GM23248 (cell line): ENCODE measurements at regions not wholly inside any gene's neighbourhood (a gene's known extent, or its start where the extent isn't known, plus 50 kb on each side); places are given as distances from the start of the nearest gene placed in this dataset.

Experiments used
- DNase-seq: peaks from one replicate; pipeline ENCODE4 v3.0.0-alpha.2; 2015
- H2AFZ ChIP-seq: fragments of 200-600 bp; sonication (generic); 2 replicates; pipeline ENCODE4 v1.6.1; 2016; ENCODE audit warnings: antibody characterized with exemption
- H3F3A ChIP-seq: fragments of 200-600 bp; sonication (generic); 2 replicates; pipeline ENCODE4 v1.6.1; 2016; ENCODE audit warnings: mild to moderate bottlenecking, antibody characterized with exemption, mixed run types; ENCODE audit not compliant: insufficient read depth
- H3K27ac ChIP-seq: fragments of 200-600 bp; sonication (generic); 2 replicates; pipeline ENCODE4 v1.5.1; 2016; ENCODE audit warnings: mild to moderate bottlenecking
- H3K27me3 ChIP-seq: fragments of 200-600 bp; sonication (generic); replicated peaks from 2 replicates; pipeline ENCODE4 v1.6.1; 2016; ENCODE audit warnings: mild to moderate bottlenecking; ENCODE audit not compliant: insufficient read depth
- H3K36me3 ChIP-seq: fragments of 200-600 bp; sonication (generic); 2 replicates; pipeline ENCODE4 v1.6.1; 2016; ENCODE audit warnings: low read depth, mild to moderate bottlenecking
- H3K4me1 ChIP-seq: fragments of 200-600 bp; sonication (generic); 2 replicates; pipeline ENCODE4 v1.6.1; 2016; ENCODE audit warnings: mild to moderate bottlenecking; ENCODE audit not compliant: insufficient read depth
- H3K4me2 ChIP-seq: fragments of 200-600 bp; sonication (generic); one replicate; pipeline ENCODE4 v1.6.1; 2016; ENCODE audit warnings: mild to moderate bottlenecking; ENCODE audit not compliant: unreplicated experiment
- H3K4me3 ChIP-seq: fragments of 200-600 bp; sonication (generic); 2 replicates; pipeline ENCODE4 v1.5.1; 2016; ENCODE audit warnings: mild to moderate bottlenecking
- H3K79me2 ChIP-seq: fragments of 200-600 bp; sonication (generic); 2 replicates; pipeline ENCODE4 v1.6.1; 2016; ENCODE audit warnings: mild to moderate bottlenecking; ENCODE audit not compliant: insufficient read depth
- H3K9ac ChIP-seq: fragments of 200-600 bp; sonication (generic); 2 replicates; pipeline ENCODE4 v1.6.1; 2016; ENCODE audit warnings: mild to moderate bottlenecking
- H3K9me2 ChIP-seq: fragments of 200-600 bp; sonication (generic); 2 replicates; pipeline ENCODE4 v1.6.1; 2016; ENCODE audit warnings: mixed run types, mild to moderate bottlenecking, moderate library complexity; ENCODE audit not compliant: insufficient read depth
- H3K9me3 ChIP-seq: fragments of 200-600 bp; sonication (generic); one replicate; pipeline ENCODE4 v1.6.1; 2017; ENCODE audit warnings: low read depth
- H4K20me1 ChIP-seq: fragments of 200-600 bp; sonication (generic); 2 replicates; pipeline ENCODE4 v1.6.0; 2016; ENCODE audit not compliant: insufficient read depth
- EZH2 ChIP-seq: fragments of 200-600 bp; sonication (generic); IDR thresholded peaks from 2 replicates; pipeline ENCODE4 v1.6.1; 2018; ENCODE audit warnings: antibody characterized with exemption, mild to moderate bottlenecking; ENCODE audit not compliant: insufficient read depth, poor library complexity, severe bottlenecking
- EZH2phosphoT487 ChIP-seq: fragments of 200-600 bp; sonication (generic); IDR thresholded peaks from 2 replicates; pipeline ENCODE4 v1.6.1; 2018; ENCODE audit warnings: antibody characterized with exemption, moderate library complexity, mild to moderate bottlenecking, low read depth; ENCODE audit not compliant: insufficient read depth
- WGBS, 2 experiments: methylation state at CpG; one replicate each; pipeline ENCODE4 v1.1.6; 2015 to 2017; ENCODE audit warnings: low lambda C conversion rate in 2 of 2, low coverage in 1 of 2; ENCODE audit errors: missing lambda C conversion rate in 2 of 2; 5-methylcytosine and 5-hydroxymethylcytosine counted together
- in situ Hi-C: fragments of 300-500 bp; cut with MboI; formaldehyde crosslinking; loops from 2 replicates; pipeline ENCODE4 v1.15.0; 2020

DNA sequence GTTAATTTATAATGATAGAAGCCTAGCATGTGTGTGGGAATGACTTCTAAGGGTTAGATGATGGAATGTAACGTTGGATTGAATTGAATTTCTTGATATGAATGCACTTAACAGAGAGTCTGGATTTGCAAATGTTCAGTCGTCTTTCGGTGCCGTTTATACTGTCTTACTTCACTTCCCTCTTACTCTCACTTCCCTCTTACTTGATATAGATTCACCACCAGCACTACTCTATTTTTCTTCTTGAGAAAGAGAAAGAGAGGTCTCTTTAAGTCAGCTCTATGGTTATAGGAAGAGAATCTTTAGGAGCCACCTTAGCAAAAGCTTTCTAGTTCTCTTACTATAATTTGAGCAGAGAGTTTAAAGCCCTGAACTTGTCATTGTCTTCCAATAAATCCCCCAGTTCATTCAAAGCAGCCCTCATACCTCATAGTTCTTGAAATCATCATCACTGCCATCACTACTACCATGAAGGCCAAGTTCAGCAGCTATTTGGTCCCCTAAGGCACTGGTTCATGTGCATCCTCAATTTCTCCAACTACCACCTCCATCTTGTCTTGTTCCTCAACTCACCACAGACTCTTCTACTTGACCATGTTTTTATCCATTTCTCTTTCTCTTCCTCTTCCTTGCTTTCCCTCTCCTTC lies 501.7 kb upstream of the TCF4 start:
- Histone ChIP-seq H3K4me2 (no peak overlapping the region), H2AFZ (no peak overlapping the region), H3K9me3 (no peaks in the 10 kb centered on the region), H3F3A (peaks cover 11% of the 10 kb centered on the region), H3K9me2 (0 out of 2 replicates have a peak, but pooled peaks cover 4% of the 10 kb centered on the region), H3K4me3 (no peak overlapping the region), H3K27me3 (no peaks in the 10 kb centered on the region), H3K27ac (no peak overlapping the region), H4K20me1 (no peaks in the 10 kb centered on the region), H3K36me3 (no peaks in the 10 kb centered on the region), H3K79me2 (no peaks in the 10 kb centered on the region), H3K4me1 (peaks cover 7% of the 10 kb centered on the region), H3K9ac (no peak overlapping the region)
- no peak for DNase-seq
- 90 to 94% methylated on average over 4 of the region's 4 CpGs for WGBS, 2 experiments
- TF ChIP-seq EZH2 (no peak), EZH2phosphoT487 (no peak)
- in situ Hi-C loops: no loop called here

DNA sequence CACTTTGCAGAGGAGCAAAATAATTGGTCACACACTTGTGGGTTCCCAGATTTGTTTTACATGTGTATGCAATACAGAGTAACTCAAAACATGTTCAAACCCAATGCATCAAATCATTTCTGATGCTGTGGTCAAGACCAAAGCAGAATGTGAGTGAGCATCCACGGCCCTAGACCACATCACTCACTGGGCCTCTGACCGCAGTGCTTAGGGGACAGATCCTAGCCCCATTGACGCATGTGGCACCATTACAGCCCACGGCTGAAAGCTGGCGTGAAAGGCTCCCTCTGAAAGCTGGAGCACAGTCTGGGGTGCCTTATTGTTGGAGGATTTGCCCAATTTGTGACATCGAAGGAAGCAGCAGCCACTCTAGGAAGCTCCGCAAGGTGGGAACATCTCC lies 498.8 kb upstream of the TCF4 start:
- peaks cover 11% of the 10 kb centered on the region for H3F3A ChIP-seq
- no peak overlapping the region for H3K9ac ChIP-seq

DNA sequence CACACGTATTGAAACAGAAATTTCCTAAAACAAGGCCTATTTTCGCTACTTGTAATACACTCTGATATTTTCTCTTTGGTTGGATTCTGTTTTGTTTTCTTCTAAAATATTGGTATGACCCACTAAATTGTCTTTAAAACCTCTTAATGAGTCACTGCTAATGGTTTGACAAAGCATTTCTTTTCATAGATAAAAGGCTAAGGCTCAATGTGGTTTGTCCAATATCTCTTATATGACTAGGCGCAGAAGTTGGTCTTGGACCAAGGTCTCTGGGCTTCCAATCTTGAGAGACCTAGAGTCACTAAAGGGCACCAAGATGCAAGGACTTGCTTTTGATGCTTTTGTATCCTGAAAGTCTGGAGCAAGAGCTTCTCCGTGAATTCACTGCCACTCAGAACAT lies 498.2 kb upstream of the TCF4 start:
- no peak overlapping the region for H3K27ac ChIP-seq
- no peaks in the 10 kb centered on the region for H3K9me2 ChIP-seq
- no peak overlapping the region for H2AFZ ChIP-seq
- TF ChIP-seq EZH2phosphoT487: no peak
- TF ChIP-seq EZH2: no peak
- no peak overlapping the region for H3K4me3 ChIP-seq
- peaks cover 11% of the 10 kb centered on the region for H3F3A ChIP-seq
- in situ Hi-C loops: no loop called here
- no peaks in the 10 kb centered on the region for H3K27me3 ChIP-seq
- no peaks in the 10 kb centered on the region for H3K36me3 ChIP-seq
- no peaks in the 10 kb centered on the region for H4K20me1 ChIP-seq
- H3K79me2 ChIP-seq: no peaks in the 10 kb centered on the region
- no peak overlapping the region for H3K9ac ChIP-seq
- H3K9me3 ChIP-seq: no peaks in the 10 kb centered on the region
- H3K4me1 ChIP-seq: peaks cover 7% of the 10 kb centered on the region
- WGBS, 2 experiments: 81 to 86% methylated on average over 4 of the region's 4 CpGs
- no peak overlapping the region for H3K4me2 ChIP-seq
- DNase-seq: peak; percentile 21

More for the DNA sequence above, 498.8 kb upstream of the TCF4 start:
- H3K79me2 ChIP-seq: no peaks in the 10 kb centered on the region
- no peak overlapping the region for H3K4me3 ChIP-seq
- no peaks in the 10 kb centered on the region for H3K9me2 ChIP-seq
- no peak overlapping the region for H2AFZ ChIP-seq
- DNase-seq: no peak
- peaks cover 7% of the 10 kb centered on the region for H3K4me1 ChIP-seq
- H3K4me2 ChIP-seq: no peak overlapping the region
- H4K20me1 ChIP-seq: no peaks in the 10 kb centered on the region
- TF ChIP-seq EZH2 (no peak), EZH2phosphoT487 (no peak)
- no peaks in the 10 kb centered on the region for H3K36me3 ChIP-seq
- no peaks in the 10 kb centered on the region for H3K27me3 ChIP-seq
- in situ Hi-C loops: no loop called here
- no peak overlapping the region for H3K27ac ChIP-seq
- no peaks in the 10 kb centered on the region for H3K9me3 ChIP-seq
- 86 to 89% methylated on average over 7 of the region's 7 CpGs for WGBS, 2 experiments

DNA sequence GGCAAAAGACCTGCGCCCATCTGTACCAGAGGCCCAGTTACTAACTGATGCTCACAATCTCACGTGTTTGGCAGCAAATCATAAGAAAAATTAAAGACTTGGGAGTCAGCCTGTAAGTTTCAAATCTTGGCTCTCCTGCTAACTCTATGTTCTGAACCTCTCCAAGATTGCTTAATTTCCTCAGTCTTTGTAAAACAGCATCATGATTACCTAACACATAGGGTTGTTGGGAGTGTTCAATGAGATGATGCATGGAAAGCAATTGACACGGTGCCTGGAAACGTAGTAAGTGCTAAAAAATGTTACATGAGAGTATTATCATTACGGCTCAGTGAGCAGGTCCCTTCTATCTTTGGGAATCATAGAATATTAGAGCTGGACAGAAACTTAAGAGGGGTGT lies 497.6 kb upstream of the TCF4 start:
- H3K4me3 ChIP-seq: no peak overlapping the region
- peak; percentile 95 for DNase-seq
- H3K9ac ChIP-seq: no peak overlapping the region
- no peaks in the 10 kb centered on the region for H4K20me1 ChIP-seq
- no peak overlapping the region for H3K4me2 ChIP-seq
- no peaks in the 10 kb centered on the region for H3K36me3 ChIP-seq
- in situ Hi-C loops: no loop called here
- peaks cover 7% of the 10 kb centered on the region for H3K4me1 ChIP-seq
- H3F3A ChIP-seq: peaks cover 11% of the 10 kb centered on the region
- no peaks in the 10 kb centered on the region for H3K27me3 ChIP-seq
- no peaks in the 10 kb centered on the region for H3K9me2 ChIP-seq
- H3K79me2 ChIP-seq: no peaks in the 10 kb centered on the region
- TF ChIP-seq EZH2phosphoT487 (no peak), EZH2 (no peak)
- no peaks in the 10 kb centered on the region for H3K9me3 ChIP-seq
- 24% methylated on average over 5 of the region's 5 CpGs for WGBS, 2 experiments
- no peak overlapping the region for H2AFZ ChIP-seq
- 0 out of 2 replicates have a peak overlapping the region, but pooled peaks have one; percentile 17 for H3K27ac ChIP-seq
